ENCODE measurements at regions not wholly inside any gene's neighbourhood (a gene's known extent, or its start where the extent isn't known, plus 50 kb on each side); places are given as distances from the start of the nearest gene placed in this dataset.

- TF ChIP-seq, protein P1, sequence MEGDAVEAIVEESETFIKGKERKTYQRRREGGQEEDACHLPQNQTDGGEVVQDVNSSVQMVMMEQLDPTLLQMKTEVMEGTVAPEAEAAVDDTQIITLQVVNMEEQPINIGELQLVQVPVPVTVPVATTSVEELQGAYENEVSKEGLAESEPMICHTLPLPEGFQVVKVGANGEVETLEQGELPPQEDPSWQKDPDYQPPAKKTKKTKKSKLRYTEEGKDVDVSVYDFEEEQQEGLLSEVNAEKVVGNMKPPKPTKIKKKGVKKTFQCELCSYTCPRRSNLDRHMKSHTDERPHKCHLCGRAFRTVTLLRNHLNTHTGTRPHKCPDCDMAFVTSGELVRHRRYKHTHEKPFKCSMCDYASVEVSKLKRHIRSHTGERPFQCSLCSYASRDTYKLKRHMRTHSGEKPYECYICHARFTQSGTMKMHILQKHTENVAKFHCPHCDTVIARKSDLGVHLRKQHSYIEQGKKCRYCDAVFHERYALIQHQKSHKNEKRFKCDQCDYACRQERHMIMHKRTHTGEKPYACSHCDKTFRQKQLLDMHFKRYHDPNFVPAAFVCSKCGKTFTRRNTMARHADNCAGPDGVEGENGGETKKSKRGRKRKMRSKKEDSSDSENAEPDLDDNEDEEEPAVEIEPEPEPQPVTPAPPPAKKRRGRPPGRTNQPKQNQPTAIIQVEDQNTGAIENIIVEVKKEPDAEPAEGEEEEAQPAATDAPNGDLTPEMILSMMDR (IDR thresholded peaks at IDR 0.05) = no peak
- no peak for TF ChIP-seq POLR2A (IDR thresholded peaks at IDR 0.05)
Observed at GRCh38 chr5:85670417-85670816, 947.3 kb upstream of the COX7C start.
